Esophagus muscularis mucosa (tissue), 4 donors: ENCODE measurements at regions not wholly inside any gene's neighbourhood (a gene's known extent, or its start where the extent isn't known, plus 50 kb on each side); places are given as distances from the start of the nearest gene placed in this dataset.

Experiments
- DNase-seq: peaks from one replicate; pipeline ENCODE4 v3.0.0-alpha.2; 2017; ENCODE audit errors: extremely low spot score
- H3K27ac ChIP-seq, 4 donors: fragments of 200-600 bp; sonication (generic); replicated peaks in 1 of 4; 1 replicate in 3 of 4; 2 replicates in 1 of 4; pipeline ENCODE4 v1.5.1; 2016 to 2019; ENCODE audit warnings: mild to moderate bottlenecking in 1 of 4
- H3K27me3 ChIP-seq, 4 donors: fragments of 200-600 bp; sonication (generic); one replicate each; pipeline versions ENCODE4 v1.5.1 to v1.6.0; 2016 to 2019
- H3K36me3 ChIP-seq, 4 donors: fragments of 200-600 bp; sonication (generic); one replicate each; pipeline ENCODE4 v1.5.1; 2016 to 2019
- H3K4me1 ChIP-seq, 4 donors: fragments of 200-600 bp; sonication (generic); one replicate each; pipeline ENCODE4 v1.5.1; 2016 to 2019
- H3K4me3 ChIP-seq, 4 donors: fragments of 200-600 bp; sonication (generic); 1 replicate in 2 of 4; 2 replicates in 2 of 4; pipeline ENCODE4 v1.5.1; 2016 to 2019; ENCODE audit warnings: mild to moderate bottlenecking in 4 of 4, moderate library complexity in 1 of 4
- H3K9me3 ChIP-seq, 4 donors: fragments of 200-600 bp; sonication (generic); 1 replicate in 3 of 4; 2 replicates in 1 of 4; pipeline ENCODE4 v1.5.1; 2016 to 2019
- CTCF ChIP-seq, 3 experiments: fragments of 200-600 bp in 2 of 3; fragments of 450-650 bp in 1 of 3; sonication (generic) in 2 of 3; IDR thresholded peaks; one replicate each; pipeline ENCODE4 v1.5.1; 2017 to 2019; ENCODE audit warnings: antibody characterized with exemption in 3 of 3, mild to moderate bottlenecking in 2 of 3, moderate library complexity in 1 of 3
- EP300 ChIP-seq: sonication (generic); formaldehyde crosslinking; IDR thresholded peaks from one replicate; pipeline ENCODE4 v1.6.1; 2017; ENCODE audit warnings: antibody characterized with exemption
- POLR2A ChIP-seq: fragments of 450-650 bp; IDR thresholded peaks from one replicate; pipeline ENCODE4 v1.6.1; 2017; ENCODE audit warnings: antibody characterized with exemption, moderate library complexity, mild to moderate bottlenecking, low read depth
- POLR2AphosphoS5 ChIP-seq, 2 donors: sonication (generic); formaldehyde crosslinking; IDR thresholded peaks; one replicate each; pipeline ENCODE4 v1.6.1; 2017; ENCODE audit warnings: antibody characterized with exemption in 2 of 2
- WGBS: methylation state at CpG from one replicate; pipeline ENCODE4 v1.1.5; 2018; 5-methylcytosine and 5-hydroxymethylcytosine counted together
- intact Hi-C: fragments of 100-400 bp; cut with DNase I; formaldehyde crosslinking; loops from one replicate; pipeline ENCODE4 v1.15.1; 2023

GRCh38 chr7:35558841-35559240, 136.1 kb downstream of the HERPUD2 start:
- no peak overlapping the region for H3K27ac ChIP-seq
- TF ChIP-seq POLR2A: no peak
- no peak for TF ChIP-seq EP300
- TF ChIP-seq POLR2AphosphoS5 (IDR thresholded peaks at IDR 0.05): no peak
- no peak for TF ChIP-seq CTCF (IDR thresholded peaks at IDR 0.05)
- no peaks in the 10 kb centered on the region for H3K27me3 ChIP-seq
- WGBS: 100% methylated on average over 4 of the region's 4 CpGs
- no peak overlapping the region for H3K4me3 ChIP-seq
- H3K4me1 ChIP-seq: no peaks in the 10 kb centered on the region
- no peaks in the 10 kb centered on the region for H3K36me3 ChIP-seq
- peak; percentile 55 for DNase-seq
- intact Hi-C loops: no loop called here
- H3K9me3 ChIP-seq: peaks cover 0 to 3% (median 0%) of the 10 kb centered on the region in 4 donors

GRCh38 chr7:35556515-35557471, 138.1 kb downstream of the HERPUD2 start:
- intact Hi-C loops: no loop called here
- 59% methylated on average over 8 of the region's 8 CpGs for WGBS

GRCh38 chr7:35555934-35556333, 139.0 kb downstream of the HERPUD2 start:
- 49% methylated on average over 4 of the region's 4 CpGs for WGBS
- TF ChIP-seq EP300 (no peak), CTCF (IDR thresholded peaks at IDR 0.05) (no peak), POLR2A (no peak), POLR2AphosphoS5 (IDR thresholded peaks at IDR 0.05) (no peak)
- intact Hi-C loops: no loop called here
- H3K4me3 ChIP-seq: no peak overlapping the region
- no peaks in the 10 kb centered on the region for H3K9me3 ChIP-seq
- no peak overlapping the region for H3K27ac ChIP-seq
- H3K4me1 ChIP-seq: no peaks in the 10 kb centered on the region
- H3K27me3 ChIP-seq: peaks cover 0 to 1% (median 0%) of the 10 kb centered on the region in 4 donors
- no peaks in the 10 kb centered on the region for H3K36me3 ChIP-seq
- DNase-seq: no peak

More at GRCh38 chr7:35556515-35557471, 138.1 kb downstream of the HERPUD2 start:
- Histone ChIP-seq H3K4me1 (no peaks in the 10 kb centered on the region), H3K4me3 (no peak overlapping the region), H3K27me3 (no peaks in the 10 kb centered on the region), H3K36me3 (no peaks in the 10 kb centered on the region), H3K27ac (no peak overlapping the region), H3K9me3 (no peaks in the 10 kb centered on the region)
- DNase-seq: no peak
- TF ChIP-seq POLR2AphosphoS5 (IDR thresholded peaks at IDR 0.05) (no peak), POLR2A (no peak), EP300 (no peak), CTCF (IDR thresholded peaks at IDR 0.05) (no peak)

- no peaks in the 10 kb centered on the region for H3K9me3 ChIP-seq
- TF ChIP-seq EP300 (no peak), POLR2AphosphoS5 (IDR thresholded peaks at IDR 0.05) (no peak), POLR2A (no peak), CTCF (IDR thresholded peaks at IDR 0.05) (no peak)
- 80% methylated on average over 5 of the region's 5 CpGs for WGBS
These were observed 139.5 kb downstream of the HERPUD2 start for GRCh38 chr7:35555386-35555785.

More at GRCh38 chr7:35555386-35555785, 139.5 kb downstream of the HERPUD2 start:
- Histone ChIP-seq H3K27ac (no peak overlapping the region), H3K36me3 (no peaks in the 10 kb centered on the region), H3K4me1 (no peaks in the 10 kb centered on the region), H3K4me3 (no peak overlapping the region), H3K27me3 (peaks cover 0 to 4% (median 0%) of the 10 kb centered on the region in 4 donors)
- DNase-seq: no peak
- intact Hi-C loops: no loop called here
